CD4-positive, alpha-beta T cell (primary cell): ENCODE measurements at regions not wholly inside any gene's neighbourhood (a gene's known extent, or its start where the extent isn't known, plus 50 kb on each side); places are given as distances from the start of the nearest gene placed in this dataset.

Experiments
- ATAC-seq: fragments of 200-7000 bp; cut with Tn5 transposase; one replicate; pipeline ENCODE4 v1.10.0; 2022; ENCODE audit warnings: mild to moderate bottlenecking; ENCODE audit not compliant: poor library complexity
- CTCF ChIA-PET: fragments of 350-600 bp; sonication (Branson Sonifier 250); formaldehyde crosslinking; loops from one replicate; lab custom pipeline; 2021; ENCODE audit warnings: antibody characterized with exemption, inconsistent platforms; lab: Charles Lee
- POLR2A ChIA-PET: fragments of 350-600 bp; sonication (Branson Sonifier 250); formaldehyde crosslinking; loops from one replicate; lab custom pipeline; 2021; ENCODE audit warnings: antibody characterized with exemption, inconsistent platforms; lab: Charles Lee
- DNase-seq, 14 experiments: peaks; one replicate each; pipeline ENCODE4 v3.0.0-alpha.2; 2013 to 2020; ENCODE audit warnings: mixed read lengths in 2 of 14
- H3K27ac ChIP-seq, 2 donors: one replicate each; pipeline versions ENCODE4 v1.5.1 to v1.7.0; 2013; ENCODE audit warnings: low read length in 2 of 2, low read depth in 1 of 2, mild to moderate bottlenecking in 1 of 2
- H3K27me3 ChIP-seq, 2 experiments: 1 replicate in 1 of 2; 2 replicates in 1 of 2; pipeline versions ENCODE4 v1.6.1 to v1.7.0; 2013; ENCODE audit warnings: low read length in 2 of 2, control low read depth in 1 of 2, mild to moderate bottlenecking in 1 of 2, moderate library complexity in 1 of 2; ENCODE audit not compliant: insufficient read depth in 2 of 2, control insufficient read depth in 1 of 2
- H3K36me3 ChIP-seq: one replicate; pipeline ENCODE4 v1.6.1; 2013; ENCODE audit warnings: low read length, control low read depth; ENCODE audit not compliant: insufficient read depth
- H3K4me1 ChIP-seq: one replicate; pipeline ENCODE4 v1.6.1; 2013; ENCODE audit warnings: low read length, control low read depth; ENCODE audit not compliant: insufficient read depth
- H3K4me3 ChIP-seq: one replicate; pipeline ENCODE4 v1.5.1; 2013; ENCODE audit warnings: mild to moderate bottlenecking, low read length, moderate library complexity
- H3K9me3 ChIP-seq, 2 experiments: 1 replicate in 1 of 2; 2 replicates in 1 of 2; pipeline versions ENCODE4 v1.6.1 to v1.7.0; 2013; ENCODE audit warnings: low read length in 2 of 2, mild to moderate bottlenecking in 2 of 2, control low read depth in 1 of 2, moderate library complexity in 1 of 2; ENCODE audit not compliant: control insufficient read depth in 1 of 2, insufficient read depth in 1 of 2
- H3K27ac Mint-ChIP-seq: one replicate; pipeline ENCODE4 v1.8.0; 2020; ENCODE audit warnings: mixed read lengths
- H3K27me3 Mint-ChIP-seq: one replicate; pipeline ENCODE4 v1.8.0; 2021; ENCODE audit warnings: mixed read lengths
- H3K36me3 Mint-ChIP-seq: one replicate; pipeline ENCODE4 v1.8.0; 2021; ENCODE audit warnings: low read depth, mixed read lengths
- H3K4me1 Mint-ChIP-seq: one replicate; pipeline ENCODE4 v1.8.0; 2021; ENCODE audit warnings: low read depth, mixed read lengths
- H3K4me3 Mint-ChIP-seq: one replicate; pipeline ENCODE4 v1.8.0; 2020; ENCODE audit warnings: mild to moderate bottlenecking, mixed read lengths
- H3K9me3 Mint-ChIP-seq: one replicate; pipeline ENCODE4 v1.8.0; 2020; ENCODE audit warnings: mixed read lengths
- intact Hi-C, 2 experiments: fragments of 100-400 bp; cut with DNase I in 1 of 2; cut with micrococcal nuclease in 1 of 2; formaldehyde crosslinking; loops; one replicate each; pipeline versions ENCODE4 v1.15.1 to v1.9.0; 2023 to 2025; cut with DNase I, micrococcal nuclease
- TF ChIP-seq, protein P1 (sequence below): fragments of 200-600 bp; IDR thresholded peaks from one replicate; pipeline ENCODE4 v1.8.0; 2022; ENCODE audit warnings: antibody characterized with exemption, mild to moderate bottlenecking

DNA sequence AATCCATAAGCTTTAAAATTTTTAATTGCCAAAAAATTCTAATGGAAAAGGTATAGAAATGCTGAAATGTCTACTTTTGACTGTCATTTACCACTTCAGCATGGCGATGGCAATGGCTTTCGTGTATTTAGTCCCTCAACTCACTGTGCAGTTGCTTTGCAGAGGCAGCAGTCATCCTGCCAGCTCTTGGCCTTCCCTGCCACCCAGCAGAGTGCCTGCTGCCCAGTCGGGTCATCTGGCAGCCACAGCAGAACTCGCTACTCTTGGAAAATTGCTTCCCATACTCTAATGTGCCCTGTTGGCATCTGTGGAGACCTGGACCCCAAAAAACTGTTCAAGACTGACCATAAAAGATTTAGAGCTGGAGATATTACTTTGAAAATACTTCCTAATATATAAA is 383.2 kb downstream of the UQCRFS1 start:
- Histone ChIP-seq H3K27me3 (no peaks in the 10 kb centered on the region), H3K27ac (no peak overlapping the region), H3K4me3 (no peak overlapping the region), H3K4me1 (no peaks in the 10 kb centered on the region), H3K9me3 (peaks cover 0 to 20% of the 10 kb centered on the region in 2 experiments), H3K36me3 (no peaks in the 10 kb centered on the region)
- Mint-ChIP-seq H3K36me3 (no peaks in the 10 kb centered on the region), H3K4me3 (no peak overlapping the region), H3K9me3 (no peaks in the 10 kb centered on the region), H3K27me3 (no peaks in the 10 kb centered on the region), H3K4me1 (no peaks in the 10 kb centered on the region), H3K27ac (no peak overlapping the region)
- TF ChIP-seq, protein P1, sequence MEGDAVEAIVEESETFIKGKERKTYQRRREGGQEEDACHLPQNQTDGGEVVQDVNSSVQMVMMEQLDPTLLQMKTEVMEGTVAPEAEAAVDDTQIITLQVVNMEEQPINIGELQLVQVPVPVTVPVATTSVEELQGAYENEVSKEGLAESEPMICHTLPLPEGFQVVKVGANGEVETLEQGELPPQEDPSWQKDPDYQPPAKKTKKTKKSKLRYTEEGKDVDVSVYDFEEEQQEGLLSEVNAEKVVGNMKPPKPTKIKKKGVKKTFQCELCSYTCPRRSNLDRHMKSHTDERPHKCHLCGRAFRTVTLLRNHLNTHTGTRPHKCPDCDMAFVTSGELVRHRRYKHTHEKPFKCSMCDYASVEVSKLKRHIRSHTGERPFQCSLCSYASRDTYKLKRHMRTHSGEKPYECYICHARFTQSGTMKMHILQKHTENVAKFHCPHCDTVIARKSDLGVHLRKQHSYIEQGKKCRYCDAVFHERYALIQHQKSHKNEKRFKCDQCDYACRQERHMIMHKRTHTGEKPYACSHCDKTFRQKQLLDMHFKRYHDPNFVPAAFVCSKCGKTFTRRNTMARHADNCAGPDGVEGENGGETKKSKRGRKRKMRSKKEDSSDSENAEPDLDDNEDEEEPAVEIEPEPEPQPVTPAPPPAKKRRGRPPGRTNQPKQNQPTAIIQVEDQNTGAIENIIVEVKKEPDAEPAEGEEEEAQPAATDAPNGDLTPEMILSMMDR: no peak
- intact Hi-C loops: no loop called here
- ATAC-seq (no peak), DNase-seq (no peak)
- ChIA-PET POLR2A (no interaction called here), CTCF (no interaction called here)

DNA sequence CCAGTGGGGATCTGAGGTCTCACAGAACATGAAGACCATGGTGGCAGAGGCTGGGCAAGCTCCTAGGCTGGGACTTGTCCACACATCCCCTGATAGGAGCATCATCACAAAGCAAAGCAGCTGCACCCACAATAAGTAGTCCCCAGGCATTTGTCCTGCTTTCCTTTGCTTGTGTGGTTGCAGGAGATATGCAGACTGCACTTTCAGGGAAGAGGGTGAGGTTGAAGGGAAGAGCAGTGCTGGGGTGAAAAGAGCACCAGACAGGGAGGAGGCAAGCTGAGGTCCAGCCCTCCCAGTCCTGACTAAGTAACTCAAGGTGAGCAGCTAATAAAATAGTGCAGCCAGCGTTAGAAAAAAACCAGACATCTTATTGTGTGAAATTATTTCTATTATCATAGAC is 383.6 kb downstream of the UQCRFS1 start:
- ChIA-PET CTCF (no interaction called here), POLR2A (no interaction called here)
- TF ChIP-seq, protein P1: no peak
- Mint-ChIP-seq H3K27me3 (no peaks in the 10 kb centered on the region), H3K4me3 (no peak overlapping the region), H3K4me1 (no peaks in the 10 kb centered on the region), H3K27ac (no peak overlapping the region), H3K9me3 (no peaks in the 10 kb centered on the region), H3K36me3 (no peaks in the 10 kb centered on the region)
- Histone ChIP-seq H3K4me1 (no peaks in the 10 kb centered on the region), H3K27ac (no peak overlapping the region), H3K27me3 (no peaks in the 10 kb centered on the region), H3K9me3 (peaks cover 0 to 20% of the 10 kb centered on the region in 2 experiments), H3K4me3 (no peak overlapping the region), H3K36me3 (no peaks in the 10 kb centered on the region)
- DNase-seq: no peak
- no peak for ATAC-seq
- intact Hi-C loops: no loop called here

DNA sequence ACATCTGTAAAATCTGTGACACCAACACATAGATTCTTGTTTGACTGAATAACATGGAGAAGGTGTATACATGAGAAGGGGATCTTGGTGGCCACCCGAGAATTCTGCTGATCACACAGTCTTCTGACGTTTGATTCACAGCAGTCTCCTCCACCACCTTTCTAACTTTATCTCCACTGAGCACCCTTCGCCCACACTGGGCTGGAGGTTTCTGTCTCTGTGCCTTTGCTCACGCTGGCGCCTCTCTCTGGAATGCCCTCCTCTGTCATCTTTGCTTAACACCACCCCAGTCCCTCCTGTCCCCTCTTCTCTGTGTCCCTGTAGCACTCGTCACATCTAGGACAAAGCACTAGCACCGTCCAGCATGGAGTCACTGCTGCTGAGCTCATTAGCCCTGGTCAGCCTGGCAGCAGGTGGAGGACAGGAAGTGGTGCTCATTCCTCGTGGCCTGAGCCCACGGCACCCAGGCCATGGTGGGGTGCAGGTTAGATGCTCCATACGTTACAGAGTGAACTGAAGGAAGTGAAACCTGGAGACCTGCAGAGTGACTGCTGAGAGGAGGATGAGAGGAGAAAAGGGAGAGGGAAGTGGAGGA is 384.6 kb downstream of the UQCRFS1 start:
- TF ChIP-seq, protein P1: no peak
- intact Hi-C loops: no loop called here
- Mint-ChIP-seq H3K4me1 (no peaks in the 10 kb centered on the region), H3K36me3 (no peaks in the 10 kb centered on the region), H3K9me3 (no peaks in the 10 kb centered on the region), H3K27me3 (no peaks in the 10 kb centered on the region), H3K27ac (no peak overlapping the region), H3K4me3 (no peak overlapping the region)
- H3K27ac ChIP-seq: no peak overlapping the region
- H3K4me3 ChIP-seq: no peak overlapping the region
- no peaks in the 10 kb centered on the region for H3K4me1 ChIP-seq
- no peaks in the 10 kb centered on the region for H3K27me3 ChIP-seq
- POLR2A ChIA-PET: no interaction called here
- DNase-seq (no peak), ATAC-seq (no peak)
- H3K9me3 ChIP-seq: peaks cover 0 to 18% of the 10 kb centered on the region in 2 experiments
- H3K36me3 ChIP-seq: no peaks in the 10 kb centered on the region
- CTCF ChIA-PET: no interaction called here
